ENCODE measurements at regions not wholly inside any gene's neighbourhood (a gene's known extent, or its start where the extent isn't known, plus 50 kb on each side); places are given as distances from the start of the nearest gene placed in this dataset.
A peak's percentile ranks its signal among the peaks of the same experiment; 100 is the strongest.

DNA sequence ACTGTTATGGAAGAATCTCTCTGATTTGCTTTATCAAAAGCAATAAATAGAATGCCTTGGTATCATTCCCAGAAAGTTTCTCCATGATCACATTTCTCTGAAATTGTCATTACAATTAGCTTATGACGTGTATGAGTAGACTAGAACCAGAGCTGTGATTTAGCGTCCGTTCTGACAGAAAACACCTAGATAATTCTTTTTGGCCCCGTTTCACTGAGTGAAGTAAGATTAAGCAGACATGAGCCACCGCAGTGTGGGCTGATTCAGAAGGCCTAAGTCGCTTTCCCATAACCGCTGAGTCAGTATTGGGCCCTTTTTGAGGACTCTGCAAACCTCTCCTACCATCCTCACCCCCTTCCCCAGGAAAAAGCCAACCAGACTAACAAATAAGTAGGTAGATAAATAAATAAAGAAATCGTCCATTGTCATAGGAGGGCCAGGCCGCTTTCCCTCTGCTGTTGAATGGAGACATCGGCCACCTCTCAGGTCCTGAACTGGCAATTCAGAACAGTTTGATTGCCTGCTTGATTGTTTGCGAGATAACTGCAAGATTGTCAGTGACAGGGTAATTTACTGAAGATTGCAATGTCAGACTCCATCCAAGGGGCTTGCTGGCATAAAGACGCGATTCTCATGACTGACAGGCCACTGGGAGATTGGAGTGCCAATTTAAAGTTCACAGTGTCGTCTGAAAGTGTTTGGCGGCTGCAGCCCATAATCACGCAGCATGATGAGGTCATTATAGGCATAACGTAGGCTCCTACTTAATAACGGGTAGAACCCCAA is 105.0 kb upstream of the WWC1 start:
- no peak for DNase-seq

DNA sequence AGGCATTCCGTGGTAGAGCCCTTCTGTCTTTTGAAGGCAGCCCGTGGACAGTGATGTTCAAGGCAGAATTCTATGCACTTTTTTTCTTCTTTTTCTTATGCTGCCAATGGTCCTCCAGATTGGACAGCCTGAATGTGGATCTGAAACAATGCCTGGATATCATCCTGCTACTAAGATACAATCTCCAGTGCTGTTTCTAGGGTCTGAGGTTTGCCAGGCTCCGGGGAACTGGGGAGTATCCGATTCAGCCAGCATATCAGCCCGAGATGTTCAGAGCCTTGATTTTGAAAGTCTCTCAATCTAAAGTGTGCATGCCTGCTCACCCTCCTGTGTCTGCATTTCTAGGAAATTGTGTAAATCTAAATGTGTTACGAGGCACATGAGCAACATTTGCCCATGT is 103.8 kb upstream of the WWC1 start:
- no peak for DNase-seq

DNA sequence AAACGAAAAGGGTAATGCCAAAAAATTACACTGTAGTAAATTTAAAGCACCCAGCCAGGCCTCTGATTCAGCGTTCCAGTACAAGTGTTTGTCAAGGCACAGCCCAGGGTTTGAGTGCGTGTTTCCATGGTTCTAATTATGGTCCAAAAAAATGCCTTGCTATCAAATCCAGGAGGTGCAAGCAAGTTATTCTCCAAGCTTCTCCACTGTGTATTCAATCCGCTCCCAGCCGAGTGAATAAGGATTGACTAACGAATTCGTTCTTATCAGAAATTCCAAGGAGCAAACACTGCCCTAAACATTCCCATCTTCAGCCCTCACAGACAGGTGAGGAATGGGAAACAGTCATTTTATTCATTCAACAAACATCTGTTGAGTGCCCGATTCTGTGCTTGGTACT is 103.3 kb upstream of the WWC1 start:
- DNase-seq = no peak

DNA sequence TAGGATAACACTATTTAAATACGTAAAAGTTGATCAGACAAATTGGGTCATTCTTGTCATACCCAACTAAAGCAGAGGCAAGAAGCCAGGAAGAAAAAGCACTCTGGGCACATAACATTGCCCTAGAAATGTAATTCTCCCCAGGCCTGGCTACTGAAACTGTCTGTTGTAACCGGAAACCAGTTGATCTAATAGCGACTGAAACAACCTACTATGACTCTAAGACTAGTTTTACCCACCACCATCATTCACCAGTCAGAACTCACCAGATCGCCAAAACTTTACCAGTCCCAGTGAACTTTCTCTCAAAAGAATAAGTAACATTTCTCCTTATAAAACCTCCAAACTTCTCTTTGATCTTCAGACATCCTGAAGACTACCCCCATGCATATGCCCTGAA is 99.3 kb upstream of the WWC1 start:
- DNase-seq = no peak

DNA sequence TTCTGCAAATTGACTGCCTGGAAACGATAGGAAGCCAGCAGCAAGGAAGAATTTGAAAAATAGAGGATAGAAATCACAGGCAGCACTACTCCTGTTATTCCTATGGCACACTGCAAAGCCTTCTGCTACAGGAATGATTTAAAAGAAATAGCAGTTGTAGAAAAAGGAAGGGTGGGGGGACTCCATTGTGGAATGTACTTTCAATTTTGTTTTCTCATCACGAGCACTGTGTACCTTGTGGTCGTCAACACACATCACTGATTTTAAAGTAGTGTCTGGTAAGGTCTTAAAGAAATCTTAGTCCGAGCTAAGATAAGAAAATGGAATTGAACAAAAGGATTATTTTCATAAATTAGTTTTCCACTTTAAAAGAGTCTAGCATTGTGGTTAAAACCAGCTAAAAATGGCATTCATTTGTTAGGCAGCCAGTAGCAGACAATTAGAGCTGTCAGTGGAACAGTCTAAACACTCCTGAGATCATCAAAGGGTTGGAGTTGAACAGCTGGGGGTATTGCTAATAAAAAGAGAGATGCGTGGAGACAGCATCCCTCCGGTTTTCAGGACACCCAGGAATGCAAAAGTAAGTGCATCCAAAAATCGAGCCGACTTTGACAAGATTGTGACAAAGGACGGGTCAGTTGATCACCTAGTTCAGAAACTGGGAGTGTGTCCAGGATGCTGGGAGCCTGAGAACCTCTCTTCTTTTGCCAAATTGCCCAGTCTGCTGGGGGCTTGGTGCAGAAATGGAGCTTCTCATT is 97.8 kb upstream of the WWC1 start:
- no peak for DNase-seq

DNA sequence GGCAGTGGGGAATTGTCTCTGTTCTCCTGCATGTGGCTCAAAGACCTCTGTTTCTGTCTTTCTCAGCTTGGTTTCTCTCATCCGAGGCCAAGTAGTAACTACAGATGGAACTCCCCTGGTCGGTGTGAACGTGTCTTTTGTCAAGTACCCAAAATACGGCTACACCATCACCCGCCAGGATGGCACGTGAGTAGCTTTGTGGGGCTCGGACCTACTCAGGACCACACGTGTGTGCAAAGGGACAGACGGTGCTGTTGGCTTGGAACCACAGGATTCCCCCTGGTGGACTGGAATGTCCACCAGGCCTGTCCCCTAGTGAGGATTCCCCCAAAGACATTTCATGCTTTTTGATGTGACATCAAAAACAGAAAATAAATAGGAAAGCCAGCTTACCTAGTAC is 96.3 kb upstream of the WWC1 start:
- DNase-seq = no peak

DNA sequence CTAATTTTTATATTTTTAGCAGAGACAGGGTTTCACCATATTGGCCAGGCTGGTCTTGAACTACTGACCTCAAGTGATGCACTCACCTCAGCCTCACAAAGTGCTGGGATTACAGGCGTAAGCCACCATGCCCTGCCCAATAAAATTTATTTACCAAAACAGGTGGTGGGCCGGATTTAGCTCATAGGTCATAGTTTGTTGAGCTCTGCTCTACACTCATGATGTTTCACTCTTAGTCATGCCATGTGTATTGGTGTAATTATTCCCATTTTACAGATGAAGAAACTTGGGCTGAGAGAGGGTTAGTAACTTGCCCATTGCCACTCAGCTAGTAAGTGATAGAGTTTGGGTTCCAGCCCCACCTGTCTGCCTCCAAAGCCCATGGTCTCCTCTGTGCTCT is 93.1 kb upstream of the WWC1 start:
- no peak for DNase-seq

DNA sequence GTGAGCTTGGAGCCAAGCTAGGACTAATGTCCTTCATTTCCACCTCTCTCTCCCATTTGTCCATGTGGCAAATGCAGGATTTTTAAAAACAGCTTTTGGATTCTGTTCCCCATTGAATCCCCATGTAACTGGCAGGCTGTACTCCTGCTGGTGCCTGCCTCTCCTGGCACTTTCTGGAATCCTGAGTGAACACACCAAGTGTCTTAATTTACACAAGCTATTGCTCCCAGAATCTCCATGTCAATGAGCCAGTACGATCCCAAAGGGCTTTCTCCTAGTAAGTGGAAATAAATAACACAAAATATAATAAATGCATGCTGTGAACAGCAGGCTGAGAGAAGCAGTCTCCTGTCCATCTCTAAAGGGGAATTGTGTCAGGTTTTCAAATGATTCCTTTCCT is 88.4 kb upstream of the WWC1 start:
- DNase-seq = no peak

DNA sequence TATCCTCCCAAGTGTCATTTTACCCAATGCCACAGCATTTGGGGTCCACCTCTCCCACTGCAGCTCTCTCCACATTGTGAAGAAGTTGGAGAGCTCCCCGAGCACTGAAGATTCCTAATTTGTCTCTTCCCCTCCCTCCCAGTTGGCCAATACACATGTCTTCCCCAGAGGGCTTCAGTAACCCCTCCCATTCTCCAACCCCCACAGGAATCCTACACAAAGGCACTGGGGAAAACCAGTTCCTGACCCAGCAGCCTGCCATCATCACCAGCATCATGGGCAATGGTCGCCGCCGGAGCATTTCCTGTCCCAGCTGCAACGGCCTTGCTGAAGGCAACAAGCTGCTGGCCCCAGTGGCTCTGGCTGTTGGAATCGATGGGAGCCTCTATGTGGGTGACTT is 87.3 kb upstream of the WWC1 start:
- no peak for DNase-seq

DNA sequence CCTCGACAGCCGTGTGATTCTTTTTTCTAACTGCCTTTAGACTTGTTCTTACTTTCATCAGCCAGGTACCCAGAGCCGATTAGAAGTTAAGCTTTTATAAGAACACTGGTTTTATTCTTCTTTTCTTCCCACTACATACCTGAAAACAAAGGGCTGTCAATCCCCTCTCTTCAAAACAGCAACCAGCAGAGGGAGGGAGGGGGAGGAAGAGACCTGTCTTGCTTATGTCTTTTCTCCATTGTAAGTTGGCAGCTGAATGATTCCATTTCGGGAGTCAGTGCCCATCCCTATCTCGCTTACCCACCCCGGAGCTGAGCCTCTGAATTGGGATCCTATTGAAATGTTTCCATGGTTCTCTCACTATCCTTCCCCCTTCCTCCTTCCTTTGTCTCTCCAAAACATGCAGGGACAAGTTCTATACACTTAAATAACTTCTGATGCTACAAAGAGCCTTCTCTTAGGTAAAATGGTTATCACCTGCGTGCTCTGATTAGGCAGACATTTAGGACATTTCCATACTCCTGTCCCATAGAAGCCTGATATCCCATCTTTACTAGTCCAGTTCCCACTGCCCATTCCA is 83.9 kb upstream of the WWC1 start:
- DNase-seq = no peak

DNA sequence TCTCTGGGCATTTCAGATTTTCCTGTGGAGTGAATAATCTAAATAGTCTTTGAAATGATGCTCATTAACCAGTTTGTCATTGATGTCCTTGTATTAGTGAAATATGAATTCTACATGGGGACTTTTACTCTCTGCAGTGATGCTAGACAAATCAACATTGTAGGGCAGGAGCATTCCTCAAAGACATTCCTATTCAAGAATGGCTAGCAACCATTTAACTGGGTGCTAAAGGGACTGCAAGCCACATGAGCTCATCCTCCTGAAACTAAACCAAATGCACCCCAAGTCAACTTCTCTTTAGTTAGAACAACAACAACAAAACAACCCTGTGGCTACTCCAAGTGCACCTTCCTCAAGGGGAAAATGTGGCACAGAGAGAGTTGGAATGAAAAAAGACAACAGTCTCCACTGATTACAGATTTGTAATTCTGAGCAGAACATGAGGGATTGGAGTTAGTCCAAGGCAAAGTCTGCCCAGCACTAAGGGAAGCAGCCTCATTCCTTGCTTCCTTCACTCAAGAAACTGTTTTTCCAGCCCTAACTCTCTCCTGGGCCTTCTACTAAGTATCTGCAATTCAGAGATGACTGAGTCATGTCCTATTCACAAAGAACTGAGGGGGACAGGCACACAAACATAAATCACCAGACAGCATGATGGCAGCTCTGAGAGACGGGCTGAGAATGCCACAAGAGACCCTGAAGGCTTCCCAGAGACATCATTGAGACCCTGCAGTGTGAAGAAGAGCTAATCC is 82.0 kb upstream of the WWC1 start:
- no peak for DNase-seq

DNA sequence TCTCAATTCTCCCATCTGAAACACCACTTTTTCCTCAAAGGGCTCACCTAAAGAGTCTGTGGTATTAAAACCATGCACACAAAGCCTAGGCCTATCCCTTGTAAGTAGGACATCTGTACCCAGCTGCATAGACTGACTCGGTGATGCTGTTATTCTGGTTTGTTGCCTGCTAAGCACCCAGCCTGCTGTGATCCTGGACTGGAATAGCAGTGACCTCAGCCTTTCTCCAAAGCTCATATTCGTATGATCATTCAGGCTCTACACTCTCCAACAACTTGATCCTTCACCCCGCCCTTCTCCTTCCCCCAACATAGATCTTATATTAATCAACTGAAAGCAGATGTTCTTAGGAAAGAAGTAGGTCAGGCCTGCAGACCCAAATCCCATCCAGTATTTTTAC is 81.4 kb upstream of the WWC1 start:
- no peak for DNase-seq

DNA sequence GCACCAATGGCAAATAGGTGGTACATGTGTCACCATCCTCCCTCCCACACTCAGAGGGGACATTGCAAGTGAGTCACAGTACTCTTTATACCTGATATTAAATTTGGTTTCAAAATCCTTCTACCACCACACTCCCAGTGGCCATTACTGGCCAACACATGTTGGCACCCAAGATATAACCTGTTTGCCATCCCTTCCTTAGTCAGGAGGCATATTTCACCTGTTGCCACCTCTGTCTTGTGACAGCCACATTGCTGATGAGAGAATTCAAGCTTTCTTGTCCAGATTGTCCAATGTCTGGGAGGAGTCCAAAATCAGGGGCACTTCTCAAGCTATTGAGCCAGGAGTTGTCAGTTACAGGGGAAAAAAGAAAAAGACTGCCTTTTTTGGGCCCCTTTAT is 80.2 kb upstream of the WWC1 start:
- DNase-seq = no peak

DNA sequence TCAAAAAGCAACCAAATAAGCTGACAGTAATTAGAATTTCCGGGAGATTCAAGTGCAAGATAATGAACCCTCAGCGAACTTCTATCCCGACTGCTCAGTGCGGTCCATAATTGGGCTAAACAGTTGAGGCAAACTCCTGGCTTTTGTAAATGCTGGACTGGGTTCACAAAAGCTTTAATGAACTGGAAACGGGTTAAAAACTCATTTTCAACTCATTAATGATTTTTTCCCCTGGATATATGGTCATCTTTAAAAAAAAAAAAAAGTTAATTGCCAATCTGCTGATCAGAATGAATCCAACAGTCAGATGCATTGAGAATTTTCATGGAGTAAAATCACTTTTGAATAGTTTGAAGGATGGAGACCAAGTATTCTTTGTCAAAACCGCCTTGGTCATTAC is 79.5 kb upstream of the WWC1 start:
- no peak for DNase-seq

DNA sequence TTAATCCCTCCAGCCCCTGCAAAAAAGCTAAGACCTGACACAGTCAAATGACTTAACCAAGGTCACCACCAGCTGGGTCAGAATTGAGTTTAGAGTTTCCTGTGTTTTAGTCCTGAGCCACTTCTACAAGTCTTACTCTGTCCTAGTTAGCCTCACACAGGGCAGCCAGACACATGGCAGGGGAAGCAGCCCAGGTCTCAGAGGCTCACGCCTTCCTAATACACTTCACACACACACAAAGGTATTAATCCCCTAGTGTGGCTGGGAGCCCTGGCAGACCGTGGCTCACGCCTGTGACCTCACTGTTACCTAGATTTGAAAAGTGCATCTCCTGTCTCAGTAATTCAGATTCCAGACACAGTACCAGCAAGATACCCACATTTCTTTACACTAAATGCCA is 77.4 kb upstream of the WWC1 start:
- DNase-seq = no peak

DNA sequence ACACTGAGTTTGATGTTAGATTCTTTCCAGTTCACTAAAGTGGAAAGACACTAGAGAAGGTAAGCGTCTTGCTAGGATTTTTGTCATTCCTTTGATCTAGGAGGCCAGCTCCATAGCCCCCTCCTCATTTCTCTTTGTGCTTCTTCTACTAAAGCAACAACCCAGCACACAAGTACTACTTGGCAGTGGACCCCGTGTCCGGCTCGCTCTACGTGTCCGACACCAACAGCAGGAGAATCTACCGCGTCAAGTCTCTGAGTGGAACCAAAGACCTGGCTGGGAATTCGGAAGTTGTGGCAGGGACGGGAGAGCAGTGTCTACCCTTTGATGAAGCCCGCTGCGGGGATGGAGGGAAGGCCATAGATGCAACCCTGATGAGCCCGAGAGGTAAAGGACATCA is 76.6 kb upstream of the WWC1 start:
- DNase-seq = no peak

DNA sequence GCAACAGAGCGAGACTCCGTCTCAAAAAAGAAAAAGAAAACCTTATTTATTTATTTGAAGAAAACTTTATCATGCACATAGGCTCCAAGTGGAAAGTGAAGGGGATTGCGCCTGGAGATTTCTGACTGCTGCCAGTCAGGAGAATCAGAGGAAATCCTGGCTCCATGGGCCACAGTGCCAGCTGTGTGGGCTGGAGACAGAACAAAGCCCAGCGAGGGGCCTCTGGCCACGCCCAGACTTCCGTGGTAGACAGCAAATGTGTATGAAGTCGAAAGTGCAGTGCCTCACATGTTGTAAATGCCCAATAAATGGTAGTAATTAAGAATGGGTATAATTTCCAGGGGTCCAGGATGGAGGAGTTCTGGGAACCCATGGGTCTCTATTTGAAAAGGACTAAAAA is 75.8 kb upstream of the WWC1 start:
- DNase-seq = peak; percentile 17 to 59

DNA sequence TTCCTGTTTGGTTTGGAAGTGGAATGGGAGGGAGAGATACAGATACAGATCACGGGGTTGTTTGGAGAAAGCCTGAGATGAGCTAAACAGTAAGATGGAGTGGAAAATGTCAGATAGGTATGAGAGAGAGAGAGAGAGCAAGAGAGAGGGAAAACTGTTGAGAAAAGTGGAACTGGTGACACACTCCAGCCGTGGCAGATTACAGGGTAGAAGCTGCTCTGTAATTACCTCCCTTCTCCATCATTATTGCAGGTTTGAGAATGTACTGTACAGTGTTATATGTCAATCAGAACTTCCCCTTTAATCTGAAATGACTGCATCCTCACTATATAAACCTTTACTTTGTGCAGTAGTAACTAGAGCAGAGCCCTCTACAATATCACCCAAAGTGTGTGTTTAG is 74.5 kb upstream of the WWC1 start:
- peak in 1 of 2 experiments; percentile 15 for DNase-seq

DNA sequence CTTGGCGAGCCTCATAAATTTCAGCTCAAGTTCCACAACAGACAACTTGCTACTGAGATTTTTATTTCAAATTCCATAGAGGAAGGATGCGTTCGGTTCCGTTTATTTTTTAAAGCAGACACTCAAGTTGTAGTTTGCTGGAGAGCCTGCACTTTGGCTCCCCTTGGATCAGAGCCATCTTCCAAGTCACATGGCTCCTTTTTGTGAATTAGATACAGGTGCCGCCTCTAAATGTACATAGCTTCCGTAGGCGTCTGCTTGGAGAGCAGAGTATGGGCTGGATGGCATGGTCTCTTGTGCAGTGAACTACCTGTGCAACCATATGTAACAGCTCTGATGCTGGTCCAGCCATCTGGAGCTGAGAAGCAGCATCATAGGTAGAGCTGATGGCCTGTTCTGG is 73.9 kb upstream of the WWC1 start:
- DNase-seq = peak in 1 of 2 experiments; percentile 40

DNA sequence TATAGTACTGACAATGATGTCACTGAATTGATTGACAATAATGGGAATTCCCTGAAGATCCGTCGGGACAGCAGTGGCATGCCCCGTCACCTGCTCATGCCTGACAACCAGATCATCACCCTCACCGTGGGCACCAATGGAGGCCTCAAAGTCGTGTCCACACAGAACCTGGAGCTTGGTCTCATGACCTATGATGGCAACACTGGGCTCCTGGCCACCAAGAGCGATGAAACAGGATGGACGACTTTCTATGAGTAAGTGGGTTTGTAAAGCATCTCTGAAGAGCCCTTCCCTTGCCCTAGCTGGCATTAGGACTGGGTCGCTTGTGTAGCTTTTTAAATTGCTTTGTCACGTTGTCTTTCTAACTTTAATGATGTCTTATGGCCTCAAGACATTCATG is 72.7 kb upstream of the WWC1 start:
- no peak for DNase-seq

DNA sequence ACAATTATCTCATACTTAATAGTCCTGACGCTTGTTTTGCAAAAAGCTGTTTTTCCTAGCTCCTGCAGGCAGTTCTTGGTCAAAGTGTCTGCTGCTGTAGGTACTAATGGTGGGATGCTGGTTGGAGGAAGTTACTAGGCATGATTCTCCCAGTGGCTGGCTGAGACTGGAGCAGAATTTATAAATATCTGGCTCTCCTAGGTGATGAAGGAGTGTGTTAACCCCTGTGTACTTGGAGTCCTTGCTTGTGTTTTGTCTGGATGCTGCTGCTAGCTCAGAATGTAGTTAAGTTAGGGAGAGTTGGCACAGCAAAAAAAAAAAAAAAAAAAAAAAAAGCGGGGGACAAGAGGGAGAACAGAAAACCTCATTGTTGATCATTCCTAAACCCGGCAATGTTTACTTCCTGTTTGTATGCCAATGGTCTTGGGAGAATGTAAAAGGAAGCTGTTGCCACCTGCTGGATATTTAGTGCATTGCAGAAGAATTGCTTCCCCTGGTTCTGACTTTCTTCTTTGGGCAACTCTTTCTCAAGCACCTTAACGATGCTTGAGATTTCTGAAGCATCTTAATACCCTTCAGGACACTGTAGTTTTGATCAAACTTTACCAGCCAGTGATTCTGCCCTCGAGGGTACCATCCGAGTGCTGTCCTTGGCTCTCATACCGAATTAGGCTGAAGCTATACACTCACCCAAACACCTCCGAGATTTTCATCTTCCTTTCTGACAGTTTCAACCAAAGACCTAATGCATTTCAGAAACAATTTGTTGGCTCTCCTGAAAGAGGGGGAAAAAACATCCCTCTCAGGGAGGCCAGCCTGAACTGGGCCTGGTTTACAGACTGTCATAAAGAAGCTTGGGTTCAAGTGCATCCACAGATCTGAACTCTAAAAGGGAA is 71.7 kb upstream of the WWC1 start:
- DNase-seq = peak; percentile 73 to 76

DNA sequence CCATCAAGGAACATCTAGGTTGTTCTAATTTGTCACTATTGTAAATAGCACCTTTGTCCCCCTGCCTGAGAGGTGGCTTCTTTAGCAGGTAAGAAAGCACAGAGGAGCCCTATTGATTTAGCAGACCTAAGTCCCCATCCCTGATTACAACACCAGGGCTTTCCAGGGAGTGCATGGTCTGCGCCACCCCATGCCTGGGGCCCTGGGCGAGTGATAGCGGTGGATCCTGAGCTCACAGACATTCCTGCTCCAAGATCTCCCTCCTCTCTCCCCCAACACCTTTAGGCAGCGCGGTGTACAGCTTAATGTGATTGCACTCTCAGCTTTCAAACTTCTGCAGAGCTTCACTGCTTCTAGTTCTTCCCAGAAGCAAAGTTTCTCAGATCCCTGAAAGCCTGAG is 67.4 kb upstream of the WWC1 start:
- DNase-seq = no peak

DNA sequence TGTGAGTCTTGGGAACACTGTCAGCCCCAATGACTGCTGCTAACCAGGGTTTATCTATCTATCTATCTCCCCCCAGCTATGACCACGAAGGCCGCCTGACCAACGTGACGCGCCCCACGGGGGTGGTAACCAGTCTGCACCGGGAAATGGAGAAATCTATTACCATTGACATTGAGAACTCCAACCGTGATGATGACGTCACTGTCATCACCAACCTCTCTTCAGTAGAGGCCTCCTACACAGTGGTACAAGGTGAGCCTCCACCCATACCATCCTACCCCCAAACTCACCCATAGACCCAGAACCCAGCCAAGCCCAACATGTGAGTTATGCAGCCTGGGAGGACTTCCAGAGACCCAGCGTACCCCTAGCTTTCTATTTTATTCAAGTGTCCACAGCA is 65.4 kb upstream of the WWC1 start:
- no peak for DNase-seq

Data from NCI-H2081 (cell line).